ENCODE measurements at regions not wholly inside any gene's neighbourhood (a gene's known extent, or its start where the extent isn't known, plus 50 kb on each side); places are given as distances from the start of the nearest gene placed in this dataset.

- ATAC-seq = no peak
- DNase-seq = no peak
- intact Hi-C loops (cut with DNase I, micrococcal nuclease) = no loop called here
These were observed 134.2 kb downstream of the RWDD3 start for GRCh38 chr1:95368178-95368577.

- DNase-seq = no peak
- ATAC-seq = no peak
- intact Hi-C loops (cut with DNase I, micrococcal nuclease) = no loop called here
These were observed 136.1 kb downstream of the RWDD3 start for GRCh38 chr1:95369985-95370690.

GRCh38 chr1:95370691-95371562, 136.9 kb downstream of the RWDD3 start:
- intact Hi-C loops (cut with DNase I, micrococcal nuclease) = no loop called here
- ATAC-seq (peak; percentile 57), DNase-seq (no peak)

- intact Hi-C loops (cut with DNase I, micrococcal nuclease) = no loop called here
- DNase-seq = no peak
- no peak for ATAC-seq
These were observed 137.8 kb downstream of the RWDD3 start for GRCh38 chr1:95371666-95372282.

GRCh38 chr1:95375174-95375573, 141.2 kb downstream of the RWDD3 start:
- intact Hi-C loops (cut with DNase I, micrococcal nuclease) = no loop called here
- ATAC-seq (no peak), DNase-seq (no peak)

- intact Hi-C loops (cut with DNase I, micrococcal nuclease) = no loop called here
- ATAC-seq = no peak
- DNase-seq = no peak
These were observed 146.9 kb downstream of the RWDD3 start for GRCh38 chr1:95380909-95381308.

- ATAC-seq = no peak
- no peak for DNase-seq
- intact Hi-C loops (cut with DNase I, micrococcal nuclease) = no loop called here
These were observed 148.2 kb downstream of the RWDD3 start for GRCh38 chr1:95382000-95382786.

GRCh38 chr1:95383111-95383510, 149.1 kb downstream of the RWDD3 start:
- ATAC-seq = no peak
- DNase-seq = no peak
- intact Hi-C loops (cut with DNase I, micrococcal nuclease) = no loop called here

- ATAC-seq = peak; percentile 37
- intact Hi-C loops (cut with DNase I, micrococcal nuclease) = no loop called here
- peak in 1 of 2 donors; percentile 45 for DNase-seq
These were observed 150.6 kb downstream of the RWDD3 start for GRCh38 chr1:95384567-95384966.

- no peak for DNase-seq
- no peak for ATAC-seq
- intact Hi-C loops (cut with DNase I, micrococcal nuclease) = no loop called here
These were observed 152.4 kb downstream of the RWDD3 start for GRCh38 chr1:95386371-95386770.

GRCh38 chr1:95386915-95387314, 152.9 kb downstream of the RWDD3 start:
- ATAC-seq (no peak), DNase-seq (no peak)
- intact Hi-C loops (cut with DNase I, micrococcal nuclease) = no loop called here

GRCh38 chr1:95388031-95388430, 154.0 kb downstream of the RWDD3 start:
- DNase-seq (no peak), ATAC-seq (no peak)
- intact Hi-C loops (cut with DNase I, micrococcal nuclease) = no loop called here

- ATAC-seq (no peak), DNase-seq (no peak)
- intact Hi-C loops (cut with DNase I, micrococcal nuclease) = no loop called here
These were observed 159.4 kb downstream of the RWDD3 start for GRCh38 chr1:95393434-95393833.

- intact Hi-C loops (cut with DNase I, micrococcal nuclease) = no loop called here
- DNase-seq (no peak), ATAC-seq (no peak)
These were observed 162.5 kb downstream of the RWDD3 start for GRCh38 chr1:95396557-95396956.

GRCh38 chr1:95402780-95403179, 168.8 kb downstream of the RWDD3 start:
- intact Hi-C loops (cut with DNase I, micrococcal nuclease) = no loop called here
- ATAC-seq = no peak
- DNase-seq = no peak

GRCh38 chr1:95406279-95406678, 172.3 kb downstream of the RWDD3 start:
- intact Hi-C loops (cut with DNase I, micrococcal nuclease) = no loop called here
- ATAC-seq (no peak), DNase-seq (no peak)

- intact Hi-C loops (cut with DNase I, micrococcal nuclease) = no loop called here
- DNase-seq = no peak
- no peak for ATAC-seq
These were observed 173.3 kb downstream of the RWDD3 start for GRCh38 chr1:95407131-95407885.

GRCh38 chr1:95407886-95408291, 173.9 kb downstream of the RWDD3 start:
- intact Hi-C loops (cut with DNase I, micrococcal nuclease) = no loop called here
- ATAC-seq (no peak), DNase-seq (no peak)

All from left colon (tissue), 2 donors.